LNCaP clone FGC (cell line): ENCODE measurements at regions not wholly inside any gene's neighbourhood (a gene's known extent, or its start where the extent isn't known, plus 50 kb on each side); places are given as distances from the start of the nearest gene placed in this dataset.

Experiments used
- DNase-seq: peaks from one replicate; pipeline ENCODE4 v3.0.0-alpha.2; 2011; ENCODE audit warnings: low read depth
- H3K4me3 ChIP-seq: 2 replicates; pipeline ENCODE4 v1.5.1; 2011; ENCODE audit warnings: mild to moderate bottlenecking, low read depth, low read length, control low read depth
- TF ChIP-seq, protein P1 (sequence below): IDR thresholded peaks from 2 replicates; pipeline ENCODE4 v1.5.1; 2012; ENCODE audit warnings: mild to moderate bottlenecking; ENCODE audit not compliant: control insufficient read depth, insufficient read depth; ENCODE audit errors: extremely low read depth

DNA sequence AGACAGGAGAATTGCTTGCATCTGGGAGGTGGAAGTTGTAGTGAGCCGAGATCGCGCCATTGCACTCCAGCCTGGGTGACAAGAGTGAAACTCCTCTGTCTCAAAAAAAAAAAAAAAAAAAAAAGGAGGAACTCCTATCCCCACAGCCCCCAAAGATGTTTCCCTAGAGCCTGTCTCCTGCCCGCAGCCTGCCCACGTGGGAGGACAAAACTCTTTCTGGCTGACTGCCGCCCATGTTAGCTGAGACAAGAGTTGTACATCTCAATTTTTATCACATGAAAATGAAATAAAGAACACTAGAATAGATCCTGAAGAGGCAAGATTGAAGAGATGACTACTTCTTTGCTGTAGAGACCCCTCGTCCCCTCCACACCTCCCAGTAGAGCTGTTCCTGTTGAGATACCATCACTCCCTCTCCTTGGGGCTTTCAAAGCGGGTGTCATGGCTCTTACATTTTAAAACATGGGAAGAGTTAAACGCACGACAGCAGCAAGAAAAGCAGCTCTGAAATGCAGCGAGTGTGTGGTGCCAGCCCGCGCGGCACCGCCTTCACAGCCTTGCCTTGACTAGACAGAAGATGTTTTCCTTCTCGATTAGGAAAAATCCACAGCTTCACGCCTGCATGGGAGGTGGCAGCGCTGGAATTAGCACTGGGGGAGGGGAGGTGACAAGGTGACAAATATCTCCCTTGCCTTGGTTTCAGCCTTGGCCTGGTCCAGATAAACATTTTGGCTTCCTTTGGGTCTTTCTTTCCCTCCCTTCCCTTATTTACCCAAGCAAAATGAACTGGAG lies 253.4 kb upstream of the CSF3R start:
- no peak overlapping the region for H3K4me3 ChIP-seq
- TF ChIP-seq, protein P1, sequence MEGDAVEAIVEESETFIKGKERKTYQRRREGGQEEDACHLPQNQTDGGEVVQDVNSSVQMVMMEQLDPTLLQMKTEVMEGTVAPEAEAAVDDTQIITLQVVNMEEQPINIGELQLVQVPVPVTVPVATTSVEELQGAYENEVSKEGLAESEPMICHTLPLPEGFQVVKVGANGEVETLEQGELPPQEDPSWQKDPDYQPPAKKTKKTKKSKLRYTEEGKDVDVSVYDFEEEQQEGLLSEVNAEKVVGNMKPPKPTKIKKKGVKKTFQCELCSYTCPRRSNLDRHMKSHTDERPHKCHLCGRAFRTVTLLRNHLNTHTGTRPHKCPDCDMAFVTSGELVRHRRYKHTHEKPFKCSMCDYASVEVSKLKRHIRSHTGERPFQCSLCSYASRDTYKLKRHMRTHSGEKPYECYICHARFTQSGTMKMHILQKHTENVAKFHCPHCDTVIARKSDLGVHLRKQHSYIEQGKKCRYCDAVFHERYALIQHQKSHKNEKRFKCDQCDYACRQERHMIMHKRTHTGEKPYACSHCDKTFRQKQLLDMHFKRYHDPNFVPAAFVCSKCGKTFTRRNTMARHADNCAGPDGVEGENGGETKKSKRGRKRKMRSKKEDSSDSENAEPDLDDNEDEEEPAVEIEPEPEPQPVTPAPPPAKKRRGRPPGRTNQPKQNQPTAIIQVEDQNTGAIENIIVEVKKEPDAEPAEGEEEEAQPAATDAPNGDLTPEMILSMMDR: no peak
- DNase-seq: no peak

- H3K4me3 ChIP-seq: no peak overlapping the region
- TF ChIP-seq, protein P1: no peak
- DNase-seq: no peak
Observed at GRCh38 chr1:36735436-36735835, 252.7 kb upstream of the CSF3R start.

GRCh38 chr1:36734356-36734755 lies 251.6 kb upstream of the CSF3R start:
- TF ChIP-seq, protein P1: no peak
- H3K4me3 ChIP-seq: no peak overlapping the region
- DNase-seq: no peak

DNA sequence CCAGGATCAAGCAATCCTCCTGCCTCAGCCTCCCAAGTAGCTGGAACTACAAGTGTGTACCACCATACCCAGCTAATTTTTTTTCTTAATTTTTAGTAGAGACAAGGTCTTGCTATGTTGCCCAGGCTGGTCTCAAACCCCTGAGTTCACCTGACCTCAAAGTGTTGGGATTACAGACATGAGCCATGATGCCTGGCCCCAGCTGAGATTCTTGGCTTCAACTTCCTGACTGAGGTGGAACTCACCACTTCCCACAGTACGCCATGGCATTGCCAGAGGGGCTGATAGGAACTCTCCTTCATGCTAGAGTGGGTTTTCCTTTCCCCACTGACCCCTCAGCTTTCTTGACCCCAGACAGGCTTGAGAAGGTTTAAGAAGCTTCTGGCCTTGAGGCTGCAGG lies 251.0 kb upstream of the CSF3R start:
- DNase-seq: no peak
- no peak overlapping the region for H3K4me3 ChIP-seq
- TF ChIP-seq, protein P1: no peak

DNA sequence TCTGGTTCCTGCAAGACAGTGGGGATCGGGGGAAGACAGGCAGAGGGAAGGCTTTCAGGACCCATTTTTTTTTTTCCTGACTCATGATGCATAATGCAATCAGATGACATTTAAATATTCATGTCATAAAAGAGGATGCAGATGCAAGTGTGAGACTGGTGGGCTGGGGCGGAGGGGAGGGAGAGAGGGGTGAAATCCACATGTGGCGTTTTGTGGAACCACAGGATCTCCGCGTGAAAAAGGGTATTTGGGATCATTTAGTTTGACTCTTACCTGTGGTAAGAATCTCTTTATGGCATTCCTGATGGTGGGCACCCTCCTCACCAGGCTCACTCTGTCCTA lies 249.3 kb upstream of the CSF3R start:
- no peak for DNase-seq
- no peak overlapping the region for H3K4me3 ChIP-seq
- TF ChIP-seq, protein P1: no peak

- no peak for DNase-seq
- H3K4me3 ChIP-seq: no peak overlapping the region
- TF ChIP-seq, protein P1: no peak
Observed at GRCh38 chr1:36731226-36732014, 248.7 kb upstream of the CSF3R start.
